ENCODE measurements at regions not wholly inside any gene's neighbourhood (a gene's known extent, or its start where the extent isn't known, plus 50 kb on each side); places are given as distances from the start of the nearest gene placed in this dataset.

- no peak for DNase-seq
Observed at GRCh38 chr6:44642349-44642748, 254.8 kb downstream of the CDC5L start.

DNA sequence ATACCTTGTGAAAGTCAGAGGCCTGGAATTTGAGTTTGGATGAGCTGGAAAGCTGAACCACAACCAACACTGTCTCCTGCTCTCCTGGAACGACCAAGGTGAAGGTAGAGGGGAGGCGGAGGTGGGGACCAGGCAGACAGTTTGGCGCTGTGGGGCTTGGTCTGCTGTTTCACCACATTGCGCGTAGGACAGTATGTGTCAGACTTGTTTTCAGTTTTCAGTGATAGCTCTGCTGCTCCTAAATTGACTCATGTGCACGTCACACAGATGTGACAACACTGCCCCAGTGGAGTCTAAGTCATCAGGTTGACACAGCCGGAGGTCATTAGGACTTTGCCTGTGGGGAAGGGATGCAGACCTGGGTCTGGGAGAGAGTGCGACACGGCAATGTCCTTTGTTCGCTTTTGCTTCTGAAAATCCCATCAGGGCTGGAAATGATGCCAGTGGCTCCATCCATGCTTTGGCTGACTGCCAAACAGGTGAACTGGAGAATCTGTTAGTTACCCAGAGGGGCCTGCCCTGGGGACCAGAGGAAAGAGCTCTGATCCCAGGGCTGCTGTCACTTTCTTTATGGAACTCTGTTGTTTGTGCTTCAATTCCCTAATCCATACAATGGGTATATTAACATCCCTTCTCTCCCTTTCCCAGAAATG is 255.5 kb downstream of the CDC5L start:
- no peak for DNase-seq

GRCh38 chr6:44645276-44645675 is 257.8 kb downstream of the CDC5L start:
- DNase-seq: no peak

DNA sequence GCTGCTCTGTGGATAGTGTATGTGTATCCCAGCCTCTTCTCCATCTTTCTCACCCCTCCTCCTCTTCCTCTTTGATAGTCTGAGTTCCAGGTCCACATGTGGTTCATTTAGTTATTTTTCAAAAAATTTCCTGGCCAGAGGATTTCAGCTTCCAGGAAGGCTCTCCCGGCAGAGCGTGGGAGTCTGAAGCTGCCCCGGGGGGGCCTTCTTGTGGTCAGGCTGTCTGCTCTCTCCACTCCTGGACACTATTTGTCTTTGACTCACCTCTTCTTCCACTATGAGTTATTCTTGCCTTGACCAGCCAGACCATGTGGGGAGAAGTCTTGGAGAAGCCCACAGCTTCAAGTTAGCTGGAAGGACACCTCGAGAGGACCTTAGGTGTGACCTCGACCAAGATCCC is 258.8 kb downstream of the CDC5L start:
- DNase-seq: no peak

DNA sequence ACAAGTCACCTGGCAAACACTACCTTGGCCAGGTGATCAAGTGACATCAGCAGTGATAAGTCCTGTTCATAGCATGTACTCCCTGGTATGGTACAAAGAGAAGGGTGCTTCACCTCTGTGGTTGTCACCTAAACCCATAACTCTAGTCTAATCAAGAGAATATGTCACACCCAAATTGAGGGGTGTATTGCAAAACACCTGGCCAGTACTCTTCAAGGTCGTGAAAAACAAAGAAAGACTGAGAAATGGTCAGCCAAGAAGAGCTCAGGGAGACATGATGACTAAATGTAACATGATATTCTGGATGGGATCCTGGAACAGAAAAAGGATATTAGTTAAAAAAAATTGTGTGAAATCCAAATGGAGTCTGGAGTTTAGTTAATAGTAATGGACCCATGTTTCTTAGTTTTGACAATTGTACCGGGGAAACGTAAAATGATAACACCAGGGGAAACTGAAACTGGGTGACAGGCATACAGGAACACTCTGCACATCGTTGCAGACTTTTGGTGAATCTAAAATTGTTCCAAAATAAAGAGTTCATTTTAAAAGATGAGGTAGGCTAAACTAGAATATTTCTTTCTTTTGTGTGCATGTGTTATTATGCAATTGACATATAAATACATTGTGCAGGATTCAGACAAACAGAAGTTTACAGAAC is 262.0 kb downstream of the CDC5L start:
- no peak for DNase-seq

- no peak for DNase-seq
Observed at GRCh38 chr6:44650495-44650894, 263.0 kb downstream of the CDC5L start.

DNA sequence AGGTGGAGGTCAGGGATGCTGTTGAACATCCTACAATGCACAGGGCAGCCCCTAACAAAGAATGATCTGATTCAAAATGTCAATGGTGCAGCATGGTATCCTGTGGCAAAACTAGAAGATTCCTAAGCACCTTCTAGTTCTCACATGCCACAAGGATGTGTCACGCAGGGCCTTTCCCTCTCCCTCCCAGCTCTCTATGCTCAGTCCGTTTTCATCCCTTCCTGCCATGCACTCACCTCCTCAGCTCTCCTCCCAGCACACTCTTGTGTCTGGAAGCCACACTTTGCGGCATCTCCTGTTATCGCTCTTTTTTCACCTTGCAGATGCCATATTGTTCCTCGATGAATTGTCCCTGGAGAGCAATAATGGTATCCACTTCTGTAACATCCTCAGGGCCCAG is 263.4 kb downstream of the CDC5L start:
- DNase-seq: no peak

DNA sequence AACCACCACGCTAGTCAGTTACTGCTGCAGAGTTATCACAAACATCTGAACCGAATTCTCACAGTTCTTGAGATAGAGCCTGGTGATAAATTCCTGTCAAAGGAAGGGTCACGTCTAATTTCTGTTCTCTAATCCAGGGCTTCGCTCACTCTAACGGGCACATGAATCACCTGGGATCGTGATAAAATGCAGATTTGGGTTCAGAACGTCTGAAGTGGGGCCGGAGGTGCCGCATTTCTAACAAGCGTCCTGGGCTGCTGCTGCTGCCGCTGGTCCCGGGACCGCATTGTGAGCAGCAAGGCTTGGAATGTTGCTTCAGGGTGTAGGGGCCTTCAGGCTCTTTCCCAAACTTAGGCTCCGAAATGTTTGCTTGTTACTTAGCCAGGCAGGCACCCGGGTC is 264.1 kb downstream of the CDC5L start:
- no peak for DNase-seq

GRCh38 chr6:44652547-44652946 is 265.0 kb downstream of the CDC5L start:
- DNase-seq: no peak

DNA sequence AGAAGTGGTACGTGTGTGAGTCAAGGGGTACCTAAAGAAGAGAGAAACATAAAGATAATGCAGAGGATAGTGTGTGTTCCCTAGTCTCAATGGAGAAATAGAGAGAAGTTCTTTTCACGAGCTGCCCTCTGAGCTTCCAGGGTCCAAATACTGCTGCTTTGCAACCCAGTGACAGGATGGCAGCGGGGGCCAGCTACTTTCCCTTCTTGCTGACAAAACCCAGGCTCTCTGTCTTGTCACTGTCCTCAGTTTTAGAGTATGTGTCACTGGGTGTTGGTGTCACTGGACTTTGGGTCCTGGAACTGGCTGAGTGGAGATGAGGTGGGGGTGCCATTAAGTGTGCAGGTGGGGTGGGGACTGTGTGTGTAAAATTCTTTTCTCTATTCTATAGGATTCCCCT is 265.6 kb downstream of the CDC5L start:
- no peak for DNase-seq

DNA sequence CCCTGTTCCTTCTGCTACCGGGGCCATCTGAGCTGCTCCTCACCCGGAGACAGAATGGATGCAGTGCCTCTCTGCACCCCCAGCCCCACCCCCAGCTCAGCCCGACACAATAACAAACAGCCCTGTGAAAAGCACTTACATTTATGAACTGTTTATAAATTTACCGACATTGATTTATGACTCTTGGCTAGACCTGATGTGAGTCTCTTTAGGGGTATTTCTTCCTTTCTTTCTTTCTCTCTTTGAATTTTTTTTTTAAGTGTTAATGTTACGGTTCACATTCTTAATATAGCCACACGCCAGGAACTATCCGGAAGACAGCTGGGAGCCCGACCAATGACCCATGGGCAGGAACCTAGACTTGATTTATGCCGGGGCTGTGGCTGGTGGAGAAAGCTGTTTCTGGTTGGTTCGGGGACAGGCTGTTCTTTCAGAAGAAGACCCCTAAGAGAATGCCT is 266.3 kb downstream of the CDC5L start:
- DNase-seq: no peak

DNA sequence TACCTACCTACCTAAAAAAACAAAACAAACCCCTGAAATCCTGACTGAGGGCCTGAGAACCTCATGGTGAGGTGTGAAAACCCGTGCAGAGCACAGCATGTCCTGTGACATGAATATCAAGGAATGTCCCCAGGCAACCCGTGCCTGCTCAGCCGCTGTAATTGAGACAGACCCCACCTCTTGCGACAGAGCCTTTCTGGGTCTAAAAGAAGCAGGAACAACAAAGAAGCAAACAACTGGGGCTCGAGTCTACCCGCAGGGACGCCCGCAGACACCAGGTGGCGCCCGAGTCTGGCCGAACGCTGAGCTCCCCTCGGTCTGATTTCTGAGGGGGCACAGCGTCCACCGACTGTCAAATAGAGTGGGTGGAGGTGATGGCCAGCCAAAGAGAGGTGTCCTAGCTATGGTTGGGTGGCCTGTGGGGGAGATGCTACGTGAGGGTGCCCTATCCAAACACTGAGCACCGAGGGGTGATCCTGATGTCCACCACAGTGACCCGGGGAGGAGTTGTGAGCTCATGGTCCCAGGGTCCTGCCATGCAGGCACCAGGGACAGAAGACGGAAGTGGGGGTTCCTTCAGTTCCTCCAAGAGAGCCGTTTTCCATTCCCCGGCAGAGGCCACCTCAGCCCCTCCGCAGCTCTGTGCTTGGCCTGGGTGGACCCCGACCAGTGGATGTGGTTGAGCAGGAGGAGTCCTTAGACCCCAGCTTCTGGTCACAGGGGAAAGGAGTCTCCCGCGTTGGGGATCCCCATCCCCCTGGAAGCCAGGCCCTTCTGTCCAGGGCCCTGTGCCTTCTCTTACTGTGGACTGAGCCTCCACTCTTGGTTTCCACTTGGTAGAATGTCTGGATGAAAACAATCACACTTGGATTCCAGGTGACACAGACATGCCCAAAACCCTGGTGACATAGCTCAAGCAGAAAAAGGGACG is 268.2 kb downstream of the CDC5L start:
- DNase-seq: no peak

GRCh38 chr6:44656691-44657090 is 269.2 kb downstream of the CDC5L start:
- no peak for DNase-seq

- DNase-seq: no peak
Observed at GRCh38 chr6:44657206-44657819, 269.8 kb downstream of the CDC5L start.

GRCh38 chr6:44658571-44658970 is 271.1 kb downstream of the CDC5L start:
- DNase-seq: no peak

GRCh38 chr6:44659726-44660125 is 272.2 kb downstream of the CDC5L start:
- DNase-seq: no peak

DNA sequence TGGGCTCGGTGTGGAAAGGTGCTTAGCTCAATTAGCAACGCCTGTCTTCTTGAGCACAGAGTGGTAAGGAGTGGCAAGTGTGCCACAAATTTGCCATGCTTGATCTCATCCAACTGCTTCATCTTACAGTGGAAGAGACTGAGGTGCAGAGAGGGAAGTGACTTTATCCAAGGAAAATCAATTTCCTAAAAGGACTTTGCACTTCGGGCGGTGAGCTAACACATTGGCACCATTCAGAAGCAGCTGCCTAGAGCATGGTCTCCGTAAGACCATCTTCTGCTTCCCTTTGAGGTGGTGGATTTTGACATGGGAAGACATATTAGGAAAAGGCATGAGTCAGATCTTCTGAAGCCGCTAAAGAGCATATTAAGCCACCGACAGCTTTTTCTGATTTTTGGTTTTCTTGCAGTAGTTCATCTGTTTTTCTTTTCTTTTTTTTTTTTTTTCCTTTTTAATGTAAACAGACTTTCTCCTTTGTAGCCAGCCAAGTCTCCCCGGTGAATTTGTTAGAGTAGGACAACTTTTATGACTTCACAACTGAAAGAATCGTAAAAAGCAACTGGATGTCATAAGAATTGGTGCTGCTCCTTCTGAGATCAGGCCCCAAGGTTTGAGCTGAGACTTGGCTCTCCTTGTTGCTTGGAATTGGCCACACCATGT is 273.2 kb downstream of the CDC5L start:
- DNase-seq: no peak

DNA sequence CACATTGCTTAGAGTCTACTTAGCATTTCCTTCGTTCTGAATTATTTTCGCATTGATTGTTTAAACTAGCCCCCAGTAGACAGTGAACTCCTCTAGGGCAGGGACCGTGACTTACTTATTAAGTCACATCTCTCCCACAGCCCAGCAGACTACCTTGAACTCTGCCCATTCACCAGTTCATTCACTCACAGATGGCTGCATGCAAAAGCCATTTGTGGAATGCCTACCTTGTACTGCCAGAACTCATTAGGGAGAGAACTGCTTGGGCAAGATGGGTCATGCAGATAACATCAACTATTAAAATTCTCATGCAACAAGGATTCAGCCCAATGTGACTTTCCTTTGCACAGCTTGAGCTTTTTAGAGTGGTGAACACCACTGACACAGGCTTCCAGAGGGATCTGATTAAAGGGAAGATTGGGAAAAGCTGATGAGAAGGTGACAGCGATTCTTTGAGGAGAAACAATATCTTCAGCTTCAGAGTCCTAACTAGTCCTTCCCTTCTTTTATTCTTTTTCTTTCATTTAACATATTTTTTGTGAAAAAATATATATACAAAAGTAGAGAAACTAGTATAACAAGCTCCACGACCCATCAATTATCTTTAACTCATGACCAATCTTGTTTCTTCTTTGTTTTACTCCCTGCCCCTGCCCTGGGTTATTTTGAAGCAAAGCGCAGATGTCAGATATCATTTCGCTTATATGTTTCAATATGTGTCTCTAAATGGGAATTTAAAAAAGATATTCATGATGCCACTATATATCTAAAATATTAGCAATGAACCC is 273.9 kb downstream of the CDC5L start:
- no peak for DNase-seq

DNA sequence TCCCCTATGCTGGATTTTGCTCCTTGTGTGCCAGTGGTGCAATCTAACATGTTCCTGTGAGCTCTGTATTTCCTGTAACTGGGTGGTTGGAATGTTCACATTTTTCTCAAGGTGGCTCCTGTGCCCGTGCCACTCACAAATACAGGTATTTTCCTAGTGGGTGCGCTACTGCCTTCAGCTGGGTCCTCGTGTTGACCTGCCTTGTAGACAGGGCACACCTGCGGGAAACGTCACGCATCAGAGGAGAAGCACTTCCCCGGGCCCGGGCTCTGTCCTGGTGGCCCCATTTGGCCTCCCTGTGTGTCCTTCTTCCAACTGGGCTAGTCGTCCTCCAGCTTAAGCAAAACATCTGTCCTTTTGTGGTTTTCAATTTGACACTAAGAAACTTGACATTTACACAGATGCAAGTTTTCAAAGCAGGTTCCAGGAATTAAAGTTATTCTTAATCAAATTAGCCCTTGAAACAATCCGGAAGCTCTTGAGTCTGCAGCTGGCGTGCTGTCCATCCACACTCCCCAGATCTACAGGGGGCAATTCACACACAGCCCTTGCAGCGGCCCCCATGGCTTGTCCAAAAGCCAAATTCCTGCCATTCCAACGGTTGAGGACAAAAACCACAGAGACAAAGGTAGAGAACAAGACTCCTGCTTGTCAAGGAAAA is 275.1 kb downstream of the CDC5L start:
- no peak for DNase-seq

DNA sequence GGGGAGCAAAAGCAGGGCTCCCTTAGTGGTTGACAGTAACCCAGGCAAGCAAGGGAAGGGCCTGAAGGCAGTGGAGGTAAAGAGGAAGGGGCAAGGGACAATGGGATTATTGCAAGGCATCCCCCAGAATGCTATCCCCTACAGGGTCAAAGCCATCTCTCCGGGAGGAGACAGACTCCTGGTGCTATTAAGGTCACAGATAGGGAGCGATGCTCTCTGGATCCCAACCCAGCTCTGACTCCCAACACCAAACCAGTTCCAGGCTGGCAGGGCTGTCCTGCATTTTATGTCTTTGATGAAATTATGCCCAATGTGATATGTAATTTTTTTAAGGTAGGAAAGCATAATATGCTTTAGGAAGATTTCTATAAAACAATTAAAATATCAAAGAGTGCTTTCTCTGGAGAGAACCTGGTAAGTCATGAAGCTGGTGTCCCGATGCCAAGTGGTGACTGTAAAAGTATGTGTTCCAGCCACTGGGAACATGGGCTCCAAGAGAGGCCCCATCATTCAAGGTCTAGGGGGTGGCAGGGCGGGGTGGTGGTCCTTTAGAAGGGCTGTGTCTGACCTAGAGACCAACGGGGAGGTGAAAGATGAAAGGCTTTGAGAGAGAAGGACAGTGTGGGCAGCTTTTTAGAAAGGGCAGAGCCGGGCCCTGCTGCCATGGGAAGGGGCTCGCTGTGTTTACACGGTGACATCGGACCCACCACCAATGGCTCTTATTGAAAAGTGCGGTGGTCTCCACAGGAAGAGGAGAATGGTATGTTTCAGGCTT is 276.5 kb downstream of the CDC5L start:
- no peak for DNase-seq

DNA sequence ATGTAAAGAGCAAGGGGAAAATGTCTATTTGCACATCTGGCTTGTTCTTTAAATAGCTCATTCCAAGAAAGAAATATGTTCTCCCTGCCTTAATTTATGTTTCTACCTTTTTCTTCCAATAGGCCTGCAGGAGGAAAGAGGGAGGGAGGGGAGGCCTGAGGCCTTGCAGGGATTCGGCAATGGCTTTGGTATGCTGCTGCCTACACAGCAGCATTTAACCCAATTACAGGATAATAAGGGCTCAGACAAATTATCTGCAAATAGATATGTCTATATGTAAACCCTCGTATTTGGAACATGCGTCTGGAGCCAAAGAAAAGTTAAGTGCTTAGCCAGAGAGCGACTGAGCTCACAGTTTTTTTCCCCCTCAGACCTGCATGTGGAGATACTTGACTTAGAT is 277.2 kb downstream of the CDC5L start:
- no peak for DNase-seq
